HG03565 (cell line): ENCODE measurements at regions not wholly inside any gene's neighbourhood (a gene's known extent, or its start where the extent isn't known, plus 50 kb on each side); places are given as distances from the start of the nearest gene placed in this dataset.
A peak's percentile ranks its signal among the peaks of the same experiment; 100 is the strongest.

Experiments used
- ATAC-seq: cut with Tn5 transposase; IDR thresholded peaks from one replicate; pipeline ENCODE4 v1.9.1; 2021; ENCODE audit warnings: mild to moderate bottlenecking, moderate library complexity; ENCODE audit not compliant: unreplicated experiment

DNA sequence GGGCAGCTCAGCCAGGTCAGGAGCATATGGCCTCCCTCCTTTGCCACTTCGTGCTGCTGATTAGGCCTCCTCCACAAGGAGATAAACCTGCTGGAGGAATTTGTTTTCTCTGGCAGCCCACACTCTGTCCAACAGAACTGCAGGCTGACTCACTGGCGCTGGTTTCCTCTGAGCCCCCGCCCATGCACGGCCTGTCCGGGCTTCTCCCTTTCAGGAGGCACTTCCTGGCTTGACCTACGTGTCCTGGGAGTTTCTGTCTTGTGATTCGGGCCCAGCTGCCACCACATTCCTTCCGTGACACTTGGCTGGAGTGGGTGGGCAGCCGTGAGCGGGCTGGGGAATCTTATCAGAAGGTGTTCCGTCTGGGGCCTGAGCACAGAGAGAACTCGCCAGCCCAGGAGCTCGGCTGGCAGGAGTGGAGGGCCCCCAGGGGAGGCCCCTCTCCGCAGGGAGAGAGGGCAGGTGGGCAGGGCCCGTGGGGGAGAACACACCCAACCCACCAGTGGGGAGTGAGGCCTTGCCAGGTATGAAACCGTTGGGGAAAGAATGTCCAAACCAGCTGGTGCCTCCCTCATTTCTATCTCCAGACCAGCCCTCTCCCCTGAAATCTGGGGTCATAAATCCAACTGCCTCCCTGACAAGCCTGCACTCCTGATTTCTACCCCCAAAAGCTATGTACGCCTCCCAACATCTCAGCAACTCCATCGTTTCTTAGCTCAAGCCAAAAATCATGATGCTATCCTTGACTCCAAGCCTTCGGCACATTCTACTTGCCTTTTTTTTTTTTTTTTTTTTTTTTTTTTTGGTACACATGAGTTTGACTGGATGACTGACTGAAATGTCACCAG is 110.6 kb upstream of the MEF2A start:
- ATAC-seq, result no peak

DNA sequence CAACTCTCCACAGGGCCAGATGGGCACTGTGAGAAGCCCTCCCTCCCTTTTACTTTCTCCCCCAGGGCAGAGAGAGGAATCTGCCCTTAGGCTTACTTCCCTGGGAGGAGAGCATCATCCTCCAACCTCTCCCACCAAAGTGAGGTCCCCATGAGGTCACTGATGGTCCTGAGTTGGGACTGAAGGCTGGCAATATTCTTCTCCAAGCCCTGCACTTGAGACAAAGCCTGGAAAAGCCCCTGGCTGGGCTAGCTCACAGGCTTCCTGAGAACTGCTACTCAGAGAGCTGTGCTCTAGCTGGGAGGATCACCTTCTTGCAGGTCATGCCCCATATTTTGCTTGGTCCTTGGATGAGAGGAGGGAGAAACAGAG is 110.0 kb upstream of the MEF2A start:
- no peak for ATAC-seq

DNA sequence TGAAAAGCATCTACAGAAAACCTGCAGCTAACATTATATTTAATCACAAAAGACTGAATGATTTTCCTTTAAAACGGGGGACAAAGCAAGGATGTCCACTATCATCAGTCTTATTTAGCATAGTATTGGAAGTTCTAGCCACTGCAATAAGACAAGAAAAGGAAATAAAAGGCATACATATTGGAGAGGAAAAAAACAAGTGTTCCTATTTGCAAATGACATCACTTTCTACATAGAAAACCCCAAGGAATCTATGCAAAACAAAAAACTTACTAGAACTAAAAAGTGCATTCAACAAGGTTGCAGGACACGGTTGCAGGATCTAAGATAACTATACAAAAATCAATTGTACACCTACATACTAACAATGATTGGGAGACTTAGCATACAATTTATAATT is 101.6 kb upstream of the MEF2A start:
- ATAC-seq, result no peak

DNA sequence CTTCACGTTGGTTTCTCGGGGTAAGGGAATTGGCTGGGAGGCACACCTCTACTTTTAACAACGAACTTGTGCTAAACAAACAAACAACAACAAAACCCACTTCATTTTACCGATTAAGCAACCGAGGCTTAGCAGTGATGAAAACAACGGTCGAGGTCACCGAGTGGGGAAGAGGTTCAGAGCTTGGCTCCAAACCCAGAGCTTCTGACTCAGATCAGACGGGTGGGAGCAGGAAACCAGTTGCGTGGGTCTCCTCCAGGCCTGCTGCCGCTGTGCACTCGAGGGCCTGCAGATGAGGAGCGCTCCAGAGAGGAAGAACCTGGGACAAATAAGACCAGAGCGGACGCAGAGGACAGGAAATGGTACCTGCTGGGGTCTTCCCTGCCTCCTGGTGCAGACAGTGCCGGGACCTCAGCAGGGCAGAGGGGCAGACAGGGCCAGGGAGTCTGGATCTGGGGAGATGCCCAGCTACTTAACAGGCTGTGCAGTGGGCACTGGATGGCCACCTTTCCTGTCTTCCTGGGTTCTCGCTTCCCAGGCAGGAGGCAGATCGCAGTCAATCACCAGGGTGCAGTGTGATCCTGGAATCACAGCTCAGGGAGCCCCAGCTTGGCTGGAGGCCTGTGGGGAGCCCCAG is 99.0 kb upstream of the MEF2A start:
- ATAC-seq, result no peak

DNA sequence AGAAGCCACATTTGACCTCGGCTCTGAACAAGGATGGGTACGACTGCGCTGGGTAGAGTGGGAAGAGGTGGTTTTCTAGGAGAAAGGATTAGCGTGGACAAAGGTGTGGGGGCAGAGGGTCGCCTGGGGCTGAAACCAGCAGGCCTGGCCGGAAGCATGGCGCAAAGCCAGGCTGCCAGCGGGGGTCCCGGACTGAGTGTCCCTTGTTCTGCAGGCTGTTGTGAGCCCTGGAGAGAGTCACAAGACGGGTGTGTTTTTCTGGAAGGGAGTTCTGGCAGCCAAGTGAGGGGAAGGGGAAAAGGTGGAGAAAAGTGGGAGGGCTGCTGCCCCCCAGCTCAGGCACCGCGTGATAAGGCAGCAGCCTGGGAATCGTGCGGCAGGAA is 98.5 kb upstream of the MEF2A start:
- ATAC-seq, result no peak

DNA sequence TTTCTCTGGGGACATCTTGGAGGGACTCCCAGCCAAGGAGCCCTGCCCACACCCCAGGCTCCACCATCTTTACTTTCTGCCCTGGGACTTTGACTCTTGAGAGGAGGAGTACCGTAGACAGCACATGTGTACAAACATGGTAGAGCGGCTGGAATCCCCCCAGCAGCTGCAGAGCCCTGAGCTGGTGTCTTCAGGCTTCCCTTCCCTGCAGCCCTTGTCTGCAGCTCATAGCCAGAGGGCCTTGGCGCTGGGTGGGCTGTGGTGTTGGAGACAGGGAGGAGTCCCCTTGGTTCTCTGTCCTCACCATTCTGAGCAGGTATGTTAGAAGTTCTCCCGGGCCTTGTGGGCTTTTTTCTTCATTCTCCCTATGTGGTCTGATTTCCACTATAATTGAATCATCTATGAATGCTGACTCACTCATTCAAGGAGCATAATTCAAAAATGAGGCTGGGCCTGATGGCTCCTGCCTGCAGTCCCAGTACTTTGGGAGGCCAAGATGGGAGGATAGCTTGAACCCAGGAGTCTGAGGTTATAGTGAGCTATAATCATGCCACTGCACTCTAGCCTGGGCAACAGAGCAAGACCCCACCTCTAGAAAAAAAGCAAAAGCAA is 97.8 kb upstream of the MEF2A start:
- ATAC-seq, result no peak

DNA sequence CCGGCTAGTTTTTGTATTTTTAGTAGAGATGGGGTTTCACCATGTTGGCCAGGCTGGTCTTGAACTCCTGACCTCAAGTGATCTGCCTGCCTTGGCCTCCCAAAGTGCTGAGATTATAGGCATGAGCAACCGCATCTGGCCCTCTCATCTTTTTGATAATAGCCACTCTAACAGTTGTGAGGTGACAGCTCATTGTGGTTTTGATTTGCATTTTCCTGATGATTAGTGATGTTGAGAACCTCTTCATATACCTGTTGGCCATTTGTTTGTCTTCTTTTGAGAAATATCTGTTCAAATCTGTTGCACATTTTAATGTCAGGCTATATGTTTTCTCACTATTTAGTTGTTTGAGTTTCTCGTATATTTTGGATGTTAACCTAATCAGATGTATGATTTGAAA is 95.6 kb upstream of the MEF2A start:
- peak; percentile 49 for ATAC-seq

DNA sequence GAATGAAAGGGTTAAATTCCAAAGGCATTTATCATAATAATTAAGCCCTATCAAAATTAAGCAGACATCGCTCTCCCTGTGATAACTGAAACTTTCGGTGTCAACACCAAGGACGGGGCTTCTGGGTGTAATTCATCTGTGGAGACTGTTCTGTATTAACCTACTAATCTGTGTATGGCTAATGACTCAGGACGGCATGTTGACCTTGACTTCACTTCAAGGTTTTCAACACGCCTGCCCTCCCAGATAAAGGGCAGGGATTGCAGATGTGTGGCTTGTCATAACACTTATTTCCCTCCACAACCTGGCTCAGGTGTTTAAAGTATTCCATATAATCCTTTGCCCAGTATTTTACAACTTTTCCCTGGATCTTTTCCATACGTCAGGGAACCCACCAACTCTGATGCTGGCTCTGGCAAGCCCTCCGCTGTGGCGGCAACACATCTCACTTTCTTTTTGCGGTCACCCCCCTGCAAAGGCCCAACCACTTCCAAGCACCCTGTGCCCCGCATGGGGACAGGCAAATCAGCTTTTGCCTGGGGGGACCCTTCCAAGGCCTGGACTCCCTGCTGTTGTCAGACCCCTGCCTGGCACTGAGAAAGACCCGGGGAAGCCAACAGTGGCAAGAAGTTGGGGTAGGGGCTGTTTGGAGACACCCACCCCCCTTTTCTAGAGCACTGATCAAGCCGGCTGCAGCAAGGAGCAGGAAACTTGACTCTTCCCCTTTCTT is 93.2 kb upstream of the MEF2A start:
- ATAC-seq, result no peak

DNA sequence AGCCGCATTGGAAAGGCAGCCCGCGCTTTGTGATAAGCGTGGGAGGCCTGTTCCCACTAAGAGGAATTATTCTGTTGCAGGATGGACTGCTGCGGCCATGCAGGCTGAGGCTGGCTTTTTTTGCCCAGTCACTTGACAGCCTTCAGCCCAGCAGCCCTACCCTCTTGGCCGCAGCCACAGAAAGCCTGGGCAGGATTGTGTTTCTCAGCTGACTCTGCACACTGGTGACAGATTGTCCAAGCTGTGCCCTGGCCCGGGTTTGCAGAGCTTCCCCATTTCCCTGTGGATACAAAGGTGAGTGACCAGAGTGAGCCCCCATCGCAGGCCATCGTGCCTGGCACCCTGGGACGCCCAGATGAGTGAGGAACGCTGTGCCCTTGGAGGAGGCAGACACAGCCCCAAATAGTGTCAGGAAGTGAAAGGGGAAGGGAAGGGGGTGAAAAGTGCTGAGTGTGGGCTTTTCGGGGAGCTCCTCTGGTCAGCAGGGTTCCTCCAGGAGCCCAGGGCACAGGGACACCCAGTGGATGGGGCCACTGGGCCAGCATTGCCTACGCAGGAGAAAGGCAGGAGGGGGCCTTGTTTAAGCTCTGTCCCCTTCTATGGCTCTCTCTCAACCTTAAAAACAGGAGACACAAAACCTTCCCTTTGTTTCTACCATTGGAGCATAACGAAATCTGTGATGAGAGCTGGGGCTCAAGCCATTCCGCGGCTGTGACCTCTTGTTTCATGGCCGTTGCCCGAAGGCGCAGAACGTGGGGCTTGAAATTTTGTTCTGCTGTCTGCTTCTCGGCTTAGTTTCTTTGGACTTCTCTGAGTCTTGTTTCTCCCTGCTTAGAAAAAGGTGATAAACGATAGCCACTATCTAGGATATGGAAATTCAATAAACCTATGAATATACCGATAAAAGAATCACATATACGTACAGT is 91.5 kb upstream of the MEF2A start:
- no peak for ATAC-seq

DNA sequence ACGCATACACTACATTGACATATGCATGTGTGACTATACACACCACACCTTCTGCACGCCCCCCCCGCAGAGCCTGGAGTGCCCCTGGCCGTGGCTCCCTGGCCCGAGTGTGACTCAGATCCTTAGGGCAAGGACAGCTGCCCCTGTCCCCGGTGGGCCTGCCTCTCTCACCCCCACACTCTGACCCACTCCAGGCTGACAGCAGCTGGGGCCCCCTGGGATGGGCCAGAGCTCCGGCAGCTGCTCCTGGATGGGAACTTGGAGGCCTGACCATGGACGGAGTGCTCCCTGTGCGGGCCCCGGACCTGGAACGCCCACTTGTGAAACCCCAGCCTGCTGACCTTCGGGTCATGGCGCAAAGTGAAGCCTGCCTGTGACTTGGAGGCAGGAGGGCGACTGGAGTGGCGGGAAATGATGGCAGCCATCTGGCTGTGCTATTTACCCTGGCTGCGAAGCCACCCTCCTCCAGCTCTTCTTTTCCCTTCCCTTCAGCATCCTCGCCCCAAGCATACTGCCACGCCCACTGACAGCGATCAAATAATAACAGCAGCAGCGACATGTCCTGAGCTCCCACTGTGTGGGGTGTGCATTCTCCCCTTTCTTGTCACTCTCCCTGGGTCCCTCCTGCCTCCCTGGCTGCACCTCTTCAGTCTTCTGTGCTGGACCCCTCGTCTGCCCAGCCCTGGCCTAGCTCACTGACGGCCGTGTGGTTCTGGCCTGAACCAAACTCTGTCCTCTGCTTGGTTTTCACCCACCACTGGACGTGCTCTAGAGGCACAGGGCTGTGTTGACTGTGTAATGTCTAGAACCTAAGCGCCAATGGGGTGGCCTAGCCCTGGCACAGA is 90.7 kb upstream of the MEF2A start:
- ATAC-seq, result no peak

DNA sequence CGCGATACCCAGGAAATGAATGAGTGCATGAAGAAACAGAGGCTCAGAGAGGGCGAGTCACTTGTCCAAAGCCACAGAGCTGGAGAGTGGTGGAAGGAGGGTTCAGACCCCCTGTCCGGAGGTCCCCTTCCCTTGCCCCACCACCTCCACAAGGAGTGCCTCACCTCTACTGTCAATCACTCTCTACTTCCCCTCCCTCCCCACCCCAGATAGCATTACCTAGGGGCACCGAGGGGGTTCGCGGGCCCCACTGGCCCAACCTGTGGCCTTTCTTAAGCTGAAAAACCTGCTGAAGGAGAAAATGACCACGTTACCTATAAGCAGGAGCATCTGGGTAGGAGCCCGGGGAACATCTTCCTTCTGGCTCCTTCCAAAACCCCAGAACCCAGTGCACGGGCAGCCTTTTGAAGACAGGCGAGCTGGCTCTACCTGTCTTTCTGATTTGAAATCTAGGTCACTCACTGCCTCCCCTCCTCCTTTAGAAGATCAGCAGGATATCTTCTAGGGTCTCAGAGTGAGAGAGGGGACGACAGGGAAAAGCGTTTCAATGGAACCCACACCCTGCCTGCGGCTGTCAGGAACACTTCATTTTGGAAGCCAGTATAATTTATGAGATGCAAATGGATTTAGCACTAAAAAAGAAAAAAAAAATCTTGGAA is 89.9 kb upstream of the MEF2A start:
- no peak for ATAC-seq

DNA sequence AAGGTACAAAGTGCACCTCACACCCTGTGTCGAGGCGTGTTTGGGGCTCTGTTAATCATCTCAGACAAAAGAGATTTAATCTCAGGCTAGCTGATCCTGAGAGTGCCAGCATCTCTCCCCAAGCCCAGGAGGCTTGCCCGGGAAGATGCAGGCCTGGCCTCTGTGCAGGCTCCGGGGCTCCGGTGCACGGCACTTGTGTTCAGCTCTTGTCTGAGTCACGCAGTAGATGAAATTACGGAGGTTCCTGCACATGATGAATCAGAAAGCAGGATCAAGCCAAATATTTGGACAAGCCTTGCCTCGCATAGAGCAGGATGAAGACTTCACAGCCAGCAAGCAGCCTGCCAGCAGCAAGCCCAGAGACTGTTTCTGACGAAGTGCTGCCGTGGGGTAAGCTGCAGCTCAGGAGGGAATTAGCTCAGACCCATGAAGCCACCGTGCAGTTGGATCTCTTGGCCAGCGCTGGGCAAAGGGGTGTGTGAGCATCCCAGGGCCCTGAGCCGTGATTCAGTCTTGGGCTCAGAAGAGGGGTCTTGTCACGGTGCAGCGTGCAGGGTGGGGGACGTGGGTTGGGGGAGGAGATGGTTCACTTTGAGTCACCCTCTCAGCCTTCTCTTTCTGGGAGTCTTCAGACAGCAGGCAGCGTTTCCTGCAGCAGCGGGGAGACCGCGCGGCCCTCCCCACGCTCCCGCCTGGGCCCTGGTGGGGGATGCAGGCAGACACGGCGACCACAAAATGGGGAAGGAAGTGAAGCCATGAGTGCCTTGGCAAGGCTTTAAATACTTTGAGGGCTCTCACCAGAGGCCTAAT is 89.2 kb upstream of the MEF2A start:
- ATAC-seq, result peak; percentile 54

DNA sequence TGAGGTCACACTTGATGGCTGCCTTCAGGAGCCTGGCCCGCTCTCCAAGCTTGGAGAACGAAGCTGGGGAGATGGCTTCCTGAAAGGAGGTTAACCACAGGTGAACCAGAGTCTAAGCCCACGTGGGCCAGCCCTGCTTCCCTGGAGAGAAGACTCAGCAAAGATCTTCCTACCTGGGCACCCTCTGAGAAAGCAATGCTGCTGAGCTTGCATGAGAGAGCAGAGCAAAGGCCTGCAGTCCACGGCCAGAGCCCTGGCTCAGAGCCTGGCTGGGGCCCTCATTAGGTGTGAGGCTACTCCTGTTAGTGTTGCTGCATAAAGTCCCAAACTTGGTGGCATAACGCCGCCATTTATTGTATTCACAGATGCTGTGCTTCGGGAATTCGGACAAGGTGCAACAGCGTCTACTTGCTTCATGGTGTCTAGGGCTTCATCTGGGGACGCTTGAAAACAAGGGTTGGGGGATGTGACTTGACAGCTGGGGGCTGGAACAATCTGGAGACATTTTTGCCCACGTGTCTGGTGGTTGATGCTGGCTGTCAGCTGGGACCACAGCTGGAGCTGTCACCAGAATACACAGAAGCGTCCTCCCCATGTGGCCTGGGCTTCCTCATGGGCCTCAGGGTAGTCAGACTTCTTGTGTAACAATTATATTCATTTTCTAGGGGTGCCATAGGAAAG is 87.9 kb upstream of the MEF2A start:
- ATAC-seq, result no peak

DNA sequence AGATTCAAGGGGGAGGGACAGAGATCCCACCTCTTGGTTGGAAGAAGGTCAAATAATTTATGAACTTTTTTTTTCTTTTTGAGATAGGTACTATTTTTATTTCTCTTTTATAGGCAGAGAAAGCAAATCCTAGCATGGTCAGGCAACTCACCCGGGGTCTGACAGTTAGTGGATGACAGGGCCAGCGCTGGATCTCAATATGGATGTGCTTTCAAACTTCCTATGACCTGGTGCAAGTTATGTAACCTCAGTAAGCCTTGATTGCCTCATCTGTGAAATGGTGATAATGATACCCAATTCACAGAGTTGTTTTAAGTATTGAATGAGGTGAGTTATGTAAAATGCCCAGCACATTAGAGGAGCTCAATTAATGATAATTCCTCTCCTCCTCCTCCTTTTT is 86.8 kb upstream of the MEF2A start:
- ATAC-seq, result no peak

DNA sequence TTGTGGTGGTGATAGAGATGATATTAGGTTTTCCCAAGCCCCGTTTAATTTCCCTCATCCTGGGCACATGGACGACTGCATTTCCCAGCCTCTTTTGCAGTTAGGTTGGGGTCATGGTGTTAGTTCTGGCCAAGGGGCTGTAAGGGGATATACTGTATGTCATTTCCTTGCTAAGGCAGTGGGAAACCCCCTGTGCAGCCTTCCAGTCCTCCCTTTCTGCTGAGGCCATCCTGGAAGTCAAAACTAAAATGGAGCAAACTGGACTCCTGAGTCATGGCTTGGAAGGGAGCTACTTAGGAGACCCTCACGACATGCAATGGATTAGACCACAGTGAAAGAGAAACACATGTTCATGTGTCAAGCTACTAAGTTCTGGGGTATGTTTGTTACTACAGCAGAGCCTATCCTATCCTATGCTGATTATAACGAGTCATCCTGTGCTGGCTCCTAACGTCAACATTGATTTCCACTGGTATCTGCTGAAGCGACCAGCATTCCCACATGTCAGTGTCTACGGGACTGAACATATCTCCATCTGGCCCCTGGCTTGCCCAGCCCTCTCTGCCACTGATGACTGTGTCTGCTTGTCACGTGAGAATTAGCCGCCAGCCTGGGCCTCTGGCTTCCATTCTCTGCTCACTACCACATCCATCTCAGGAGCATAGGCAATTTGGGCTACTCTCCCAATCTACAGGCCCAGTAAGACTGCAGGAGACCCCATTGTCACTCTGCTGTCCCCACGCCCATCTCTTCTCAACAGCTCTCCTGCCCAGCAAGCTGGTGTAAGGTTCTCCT is 85.6 kb upstream of the MEF2A start:
- ATAC-seq, result no peak

DNA sequence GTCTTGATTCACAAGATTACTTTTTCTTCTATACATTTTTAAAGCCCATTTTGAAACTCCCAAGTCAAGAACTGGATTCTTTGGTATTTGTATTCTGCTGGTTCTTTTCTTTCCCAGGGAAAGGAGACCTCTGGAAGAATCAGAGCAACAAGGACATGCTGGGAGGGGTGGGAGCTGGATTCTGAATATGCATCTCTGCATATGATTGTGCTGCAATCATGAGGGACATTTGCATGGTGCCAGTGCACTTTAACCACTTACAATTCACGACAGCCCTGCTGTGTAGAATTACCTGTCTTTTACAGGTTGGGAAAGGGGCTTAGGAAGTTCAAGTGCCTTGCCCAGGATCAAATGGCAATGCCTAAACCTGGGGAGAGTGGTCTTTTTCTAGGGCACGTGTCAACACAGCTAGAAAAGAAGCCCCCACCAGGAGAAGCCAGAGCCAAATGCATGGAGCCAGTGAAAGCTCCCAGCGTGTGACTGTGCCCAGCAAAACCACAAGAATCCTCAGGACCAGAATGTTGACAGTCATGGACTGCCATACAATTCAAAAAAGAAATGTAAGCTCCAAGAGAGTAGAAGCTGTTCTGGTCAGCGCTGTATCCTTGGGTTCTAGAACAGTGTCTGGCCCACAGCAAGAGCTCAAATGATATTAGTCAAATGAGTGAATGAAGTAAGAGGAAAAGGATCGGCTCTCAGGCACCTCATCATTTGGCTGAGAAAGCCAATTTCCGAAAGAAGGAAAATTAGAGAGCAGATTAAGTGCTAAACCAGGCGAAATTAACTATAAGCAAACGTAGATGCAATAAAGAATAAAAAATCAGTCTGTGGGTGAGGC is 84.5 kb upstream of the MEF2A start:
- ATAC-seq, result no peak
